ENCODE measurements at regions not wholly inside any gene's neighbourhood (a gene's known extent, or its start where the extent isn't known, plus 50 kb on each side); places are given as distances from the start of the nearest gene placed in this dataset.

GRCh38 chr1:56374026-56374974 lies 205.1 kb downstream of the PLPP3 start:
- TF ChIP-seq CTCF (conservative IDR thresholded peaks at IDR 0.05; ENCODE audit: low read length) = no peak
- TF ChIP-seq EZH2phosphoT487 (IDR thresholded peaks at IDR 0.05; ENCODE audit: borderline replicate concordance, low read depth, low read length) = no peak
